Neural cell (in vitro differentiated cells): ENCODE measurements at regions not wholly inside any gene's neighbourhood (a gene's known extent, or its start where the extent isn't known, plus 50 kb on each side); places are given as distances from the start of the nearest gene placed in this dataset.

ENCODE experiments used
- H2AFZ ChIP-seq: fragments of 200-600, 300-800 bp; sonication (generic), shearing (Covaris generic); 2 replicates; pipeline ENCODE4 v1.6.0; 2014; ENCODE audit warnings: low read depth, mild to moderate bottlenecking, antibody characterized with exemption, low read length, moderate library complexity
- H3F3A ChIP-seq: fragments of 200-600 bp; shearing (Covaris generic); 2 replicates; pipeline ENCODE4 v1.6.1; 2016; ENCODE audit warnings: mild to moderate bottlenecking, moderate library complexity, mixed read lengths, antibody characterized with exemption, low read length; ENCODE audit not compliant: insufficient read depth, poor library complexity, severe bottlenecking
- H3K27ac ChIP-seq: fragments of 200-600, 300-800 bp; sonication (generic), shearing (Covaris generic); 2 replicates; pipeline ENCODE4 v1.5.1; 2014; ENCODE audit warnings: mild to moderate bottlenecking, low read length, moderate library complexity
- H3K27me3 ChIP-seq: fragments of 300-800, 200-600 bp; sonication (generic), shearing (Covaris generic); 2 replicates; pipeline ENCODE4 v1.6.0; 2014; ENCODE audit warnings: mild to moderate bottlenecking, low read depth, low read length, moderate library complexity; ENCODE audit not compliant: insufficient read depth
- H3K36me3 ChIP-seq: fragments of 300-800, 200-600 bp; sonication (generic), shearing (Covaris generic); 2 replicates; pipeline ENCODE4 v1.5.1; 2014; ENCODE audit warnings: mild to moderate bottlenecking, antibody characterized with exemption, low read length, moderate library complexity; ENCODE audit not compliant: insufficient read depth
- H3K4me2 ChIP-seq: fragments of 300-800, 200-600 bp; sonication (generic), shearing (Covaris generic); 2 replicates; pipeline ENCODE4 v1.6.0; 2014; ENCODE audit warnings: mild to moderate bottlenecking, low read length
- H3K4me3 ChIP-seq: fragments of 300-800, 200-600 bp; sonication (generic), shearing (Covaris generic); 2 replicates; pipeline ENCODE4 v1.5.1; 2014; ENCODE audit warnings: mild to moderate bottlenecking, low read length, moderate library complexity
- H3K79me2 ChIP-seq: fragments of 200-600 bp; shearing (Covaris generic); replicated peaks from 2 replicates; pipeline ENCODE4 v1.6.0; 2014; ENCODE audit warnings: mild to moderate bottlenecking, low read length, moderate library complexity; ENCODE audit not compliant: insufficient read depth
- H3K9ac ChIP-seq: fragments of 300-800, 200-600 bp; sonication (generic), shearing (Covaris generic); 2 replicates; pipeline ENCODE4 v1.6.1; 2016; ENCODE audit warnings: mild to moderate bottlenecking, low read length, mixed read lengths
- H3K9me2 ChIP-seq: fragments of 200-600 bp; shearing (Covaris generic); 2 replicates; pipeline ENCODE4 v1.6.1; 2016; ENCODE audit warnings: mild to moderate bottlenecking, low read length, mixed read lengths; ENCODE audit not compliant: insufficient read depth
- H3K9me3 ChIP-seq: fragments of 200-600, 300-800 bp; sonication (generic), shearing (Covaris generic); 2 replicates; pipeline ENCODE4 v1.6.1; 2016; ENCODE audit warnings: mild to moderate bottlenecking, mixed run types, low read length, moderate library complexity, mixed read lengths
- H4K20me1 ChIP-seq: fragments of 200-600 bp; shearing (Covaris generic); 2 replicates; pipeline ENCODE4 v1.6.1; 2016; ENCODE audit warnings: mild to moderate bottlenecking, mixed run types; ENCODE audit not compliant: insufficient read depth
- EP300 ChIP-seq: fragments of 450-650 bp; conservative IDR thresholded peaks from 2 replicates; pipeline ENCODE4 v1.6.1; 2014; ENCODE audit warnings: antibody characterized with exemption, mild to moderate bottlenecking, moderate library complexity; ENCODE audit not compliant: poor library complexity, severe bottlenecking
- EZH2 ChIP-seq: fragments of 200-600, 300-800 bp; shearing (Covaris generic), sonication (generic); IDR thresholded peaks from 2 replicates; pipeline ENCODE4 v1.6.1; 2014; ENCODE audit warnings: antibody characterized with exemption, low read length, borderline replicate concordance, mild to moderate bottlenecking; ENCODE audit not compliant: insufficient read depth, poor library complexity, severe bottlenecking
- MXI1 ChIP-seq: fragments of 450-650 bp; conservative IDR thresholded peaks from 2 replicates; pipeline ENCODE4 v1.6.1; 2014; ENCODE audit warnings: antibody characterized with exemption, mild to moderate bottlenecking; ENCODE audit not compliant: poor library complexity, severe bottlenecking
- POLR2AphosphoS5 ChIP-seq: IDR thresholded peaks from 2 replicates; pipeline ENCODE4 v1.6.1; 2012
- RAD21 ChIP-seq: fragments of 450-650 bp; conservative IDR thresholded peaks from 2 replicates; pipeline ENCODE4 v1.6.1; 2014; ENCODE audit warnings: antibody characterized with exemption, mild to moderate bottlenecking, moderate library complexity
- SMC3 ChIP-seq: fragments of 450-650 bp; conservative IDR thresholded peaks from 2 replicates; pipeline ENCODE4 v1.6.1; 2014; ENCODE audit warnings: antibody characterized with exemption, mild to moderate bottlenecking, moderate library complexity; ENCODE audit not compliant: poor library complexity
- TAF1 ChIP-seq: IDR thresholded peaks from 2 replicates; pipeline ENCODE4 v1.6.1; 2012; ENCODE audit warnings: low read depth
- TF ChIP-seq, protein P1 (sequence below): IDR thresholded peaks from 2 replicates; pipeline ENCODE4 v1.6.1; 2012; ENCODE audit warnings: borderline replicate concordance
- TF ChIP-seq, protein P2 (sequence below): fragments of 450-650 bp; IDR thresholded peaks from 2 replicates; pipeline ENCODE4 v1.5.1; 2014; ENCODE audit warnings: antibody characterized with exemption, mild to moderate bottlenecking, moderate library complexity; ENCODE audit not compliant: poor library complexity, severe bottlenecking

DNA sequence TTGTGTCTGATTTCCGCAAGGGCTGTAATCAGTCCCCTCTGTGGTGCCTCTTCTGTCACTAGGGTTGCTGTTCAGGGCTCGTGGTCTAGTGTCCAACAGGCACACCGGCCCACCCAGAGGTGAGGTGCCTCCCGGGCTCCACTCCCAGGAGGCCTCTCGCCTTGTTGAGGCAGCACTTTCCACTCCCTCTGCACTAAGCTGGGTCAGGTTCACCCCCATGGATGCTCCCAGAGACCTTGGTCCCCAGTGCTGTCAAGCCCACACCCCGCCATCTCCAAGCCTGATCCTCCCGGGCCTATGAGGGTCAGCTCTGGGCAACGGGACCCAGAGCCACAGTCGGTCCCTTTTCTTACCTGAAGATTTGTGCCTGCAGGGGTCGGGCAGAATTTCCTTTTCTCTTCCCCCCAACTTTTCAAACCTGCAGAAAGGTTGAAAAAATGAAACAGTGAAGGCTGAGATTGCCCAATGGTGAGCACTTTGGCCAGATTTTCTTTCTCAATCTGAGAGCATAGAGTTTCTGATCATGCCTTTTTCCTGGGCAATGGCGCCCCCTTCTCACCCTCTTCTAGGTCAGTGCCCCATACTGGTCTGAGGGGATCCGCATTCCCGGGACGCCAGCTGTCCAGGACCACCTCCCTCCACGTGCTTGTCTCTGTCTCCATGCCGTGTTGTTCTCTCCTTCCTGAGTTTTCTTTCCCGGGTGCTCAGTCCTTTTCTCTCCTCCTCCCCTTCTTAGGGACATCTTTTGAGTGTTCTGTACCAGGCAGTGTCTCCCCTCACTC lies 148.0 kb downstream of the ASB1 start:
- H3F3A ChIP-seq: no peaks in the 10 kb centered on the region
- H3K9me3 ChIP-seq: no peaks in the 10 kb centered on the region
- TF ChIP-seq RAD21: no peak
- no peak for TF ChIP-seq MXI1
- no peak for TF ChIP-seq EZH2
- TF ChIP-seq EP300: no peak
- TF ChIP-seq POLR2AphosphoS5: no peak
- no peak for TF ChIP-seq SMC3
- TF ChIP-seq, protein P1, sequence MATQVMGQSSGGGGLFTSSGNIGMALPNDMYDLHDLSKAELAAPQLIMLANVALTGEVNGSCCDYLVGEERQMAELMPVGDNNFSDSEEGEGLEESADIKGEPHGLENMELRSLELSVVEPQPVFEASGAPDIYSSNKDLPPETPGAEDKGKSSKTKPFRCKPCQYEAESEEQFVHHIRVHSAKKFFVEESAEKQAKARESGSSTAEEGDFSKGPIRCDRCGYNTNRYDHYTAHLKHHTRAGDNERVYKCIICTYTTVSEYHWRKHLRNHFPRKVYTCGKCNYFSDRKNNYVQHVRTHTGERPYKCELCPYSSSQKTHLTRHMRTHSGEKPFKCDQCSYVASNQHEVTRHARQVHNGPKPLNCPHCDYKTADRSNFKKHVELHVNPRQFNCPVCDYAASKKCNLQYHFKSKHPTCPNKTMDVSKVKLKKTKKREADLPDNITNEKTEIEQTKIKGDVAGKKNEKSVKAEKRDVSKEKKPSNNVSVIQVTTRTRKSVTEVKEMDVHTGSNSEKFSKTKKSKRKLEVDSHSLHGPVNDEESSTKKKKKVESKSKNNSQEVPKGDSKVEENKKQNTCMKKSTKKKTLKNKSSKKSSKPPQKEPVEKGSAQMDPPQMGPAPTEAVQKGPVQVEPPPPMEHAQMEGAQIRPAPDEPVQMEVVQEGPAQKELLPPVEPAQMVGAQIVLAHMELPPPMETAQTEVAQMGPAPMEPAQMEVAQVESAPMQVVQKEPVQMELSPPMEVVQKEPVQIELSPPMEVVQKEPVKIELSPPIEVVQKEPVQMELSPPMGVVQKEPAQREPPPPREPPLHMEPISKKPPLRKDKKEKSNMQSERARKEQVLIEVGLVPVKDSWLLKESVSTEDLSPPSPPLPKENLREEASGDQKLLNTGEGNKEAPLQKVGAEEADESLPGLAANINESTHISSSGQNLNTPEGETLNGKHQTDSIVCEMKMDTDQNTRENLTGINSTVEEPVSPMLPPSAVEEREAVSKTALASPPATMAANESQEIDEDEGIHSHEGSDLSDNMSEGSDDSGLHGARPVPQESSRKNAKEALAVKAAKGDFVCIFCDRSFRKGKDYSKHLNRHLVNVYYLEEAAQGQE: no peak
- no peak for TF ChIP-seq TAF1
- TF ChIP-seq, protein P2, sequence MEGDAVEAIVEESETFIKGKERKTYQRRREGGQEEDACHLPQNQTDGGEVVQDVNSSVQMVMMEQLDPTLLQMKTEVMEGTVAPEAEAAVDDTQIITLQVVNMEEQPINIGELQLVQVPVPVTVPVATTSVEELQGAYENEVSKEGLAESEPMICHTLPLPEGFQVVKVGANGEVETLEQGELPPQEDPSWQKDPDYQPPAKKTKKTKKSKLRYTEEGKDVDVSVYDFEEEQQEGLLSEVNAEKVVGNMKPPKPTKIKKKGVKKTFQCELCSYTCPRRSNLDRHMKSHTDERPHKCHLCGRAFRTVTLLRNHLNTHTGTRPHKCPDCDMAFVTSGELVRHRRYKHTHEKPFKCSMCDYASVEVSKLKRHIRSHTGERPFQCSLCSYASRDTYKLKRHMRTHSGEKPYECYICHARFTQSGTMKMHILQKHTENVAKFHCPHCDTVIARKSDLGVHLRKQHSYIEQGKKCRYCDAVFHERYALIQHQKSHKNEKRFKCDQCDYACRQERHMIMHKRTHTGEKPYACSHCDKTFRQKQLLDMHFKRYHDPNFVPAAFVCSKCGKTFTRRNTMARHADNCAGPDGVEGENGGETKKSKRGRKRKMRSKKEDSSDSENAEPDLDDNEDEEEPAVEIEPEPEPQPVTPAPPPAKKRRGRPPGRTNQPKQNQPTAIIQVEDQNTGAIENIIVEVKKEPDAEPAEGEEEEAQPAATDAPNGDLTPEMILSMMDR: no peak
- H3K9ac ChIP-seq: no peak overlapping the region
- H2AFZ ChIP-seq: no peak overlapping the region
- no peak overlapping the region for H3K4me2 ChIP-seq
- no peaks in the 10 kb centered on the region for H3K36me3 ChIP-seq
- no peaks in the 10 kb centered on the region for H4K20me1 ChIP-seq
- no peak overlapping the region for H3K4me3 ChIP-seq
- no peaks in the 10 kb centered on the region for H3K9me2 ChIP-seq
- no peaks in the 10 kb centered on the region for H3K79me2 ChIP-seq
- H3K27ac ChIP-seq: no peak overlapping the region
- no peaks in the 10 kb centered on the region for H3K27me3 ChIP-seq

DNA sequence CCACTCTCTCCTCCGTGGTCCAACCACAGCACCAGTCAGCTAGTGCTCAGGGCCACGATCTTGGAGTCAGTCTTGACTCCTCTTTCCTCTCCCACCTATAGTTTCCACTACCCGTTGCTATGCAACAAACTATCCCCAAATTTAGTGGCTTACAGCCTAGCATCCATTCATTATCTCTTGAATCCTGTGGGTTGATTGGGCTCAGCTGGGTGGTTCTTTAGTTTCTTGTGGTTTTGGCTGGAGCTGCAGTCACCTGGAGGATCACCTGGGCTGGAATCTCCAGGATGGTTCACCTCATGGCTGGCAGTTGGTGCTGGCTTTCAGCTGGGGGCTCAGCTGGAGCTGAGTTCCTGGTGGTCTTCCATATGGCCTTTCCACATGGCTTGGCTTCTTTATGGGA lies 149.9 kb downstream of the ASB1 start:
- Histone ChIP-seq H3K27ac (no peak overlapping the region), H2AFZ (no peak overlapping the region), H3K27me3 (no peaks in the 10 kb centered on the region), H3K9me2 (no peaks in the 10 kb centered on the region), H3K79me2 (no peaks in the 10 kb centered on the region), H3F3A (no peaks in the 10 kb centered on the region), H3K4me2 (no peak overlapping the region), H3K36me3 (no peaks in the 10 kb centered on the region), H3K9me3 (no peaks in the 10 kb centered on the region), H3K9ac (no peak overlapping the region), H3K4me3 (no peak overlapping the region), H4K20me1 (no peaks in the 10 kb centered on the region)
- TF ChIP-seq, protein P2: no peak
- no peak for TF ChIP-seq POLR2AphosphoS5
- TF ChIP-seq EZH2: no peak
- TF ChIP-seq, protein P1: no peak
- no peak for TF ChIP-seq SMC3
- TF ChIP-seq RAD21: no peak
- no peak for TF ChIP-seq TAF1
- no peak for TF ChIP-seq EP300
- no peak for TF ChIP-seq MXI1
